ENCODE measurements at regions not wholly inside any gene's neighbourhood (a gene's known extent, or its start where the extent isn't known, plus 50 kb on each side); places are given as distances from the start of the nearest gene placed in this dataset.

- POLR2A ChIA-PET = interaction anchor here (0.6 kb wide), 1 partner anchor 136 kb away, joined by 3 read pairs; no protein-coding TSS in a partner anchor
- CTCF ChIA-PET = no interaction called here
- H3K27me3 Mint-ChIP-seq = peaks cover 53% of the 10 kb centered on the region
- no peak overlapping the region for H3K27ac Mint-ChIP-seq
- no peaks in the 10 kb centered on the region for H3K4me1 Mint-ChIP-seq
- intact Hi-C loops (cut with micrococcal nuclease) = no loop called here
- H3K4me3 Mint-ChIP-seq = no peak overlapping the region
- no peak for TF ChIP-seq CTCF (IDR thresholded peaks at IDR 0.05)
- peaks cover 10% of the 10 kb centered on the region for H3K9me3 Mint-ChIP-seq
- ATAC-seq (ENCODE audit: low read depth) = no peak
- peaks cover 2% of the 10 kb centered on the region for H3K36me3 Mint-ChIP-seq (ENCODE audit: low read depth)
- DNase-seq = no peak
Observed at GRCh38 chr15:79635149-79635771, 203.1 kb downstream of the MINAR1 start.

GRCh38 chr15:79635897-79636561 lies 203.9 kb downstream of the MINAR1 start:
- peaks cover 10% of the 10 kb centered on the region for H3K9me3 Mint-ChIP-seq
- ChIA-PET POLR2A (no interaction called here), CTCF (no interaction called here)
- intact Hi-C loops (cut with micrococcal nuclease) = no loop called here
- no peaks in the 10 kb centered on the region for H3K4me1 Mint-ChIP-seq
- DNase-seq (no peak), ATAC-seq (ENCODE audit: low read depth) (no peak)
- TF ChIP-seq CTCF (IDR thresholded peaks at IDR 0.05) = no peak
- peaks cover 2% of the 10 kb centered on the region for H3K36me3 Mint-ChIP-seq (ENCODE audit: low read depth)
- no peak overlapping the region for H3K27ac Mint-ChIP-seq
- H3K4me3 Mint-ChIP-seq = no peak overlapping the region
- H3K27me3 Mint-ChIP-seq = peaks cover 46% of the 10 kb centered on the region

- H3K36me3 Mint-ChIP-seq (ENCODE audit: low read depth) = no peaks in the 10 kb centered on the region
- no peak for ATAC-seq (ENCODE audit: low read depth)
- POLR2A ChIA-PET = no interaction called here
- TF ChIP-seq CTCF (IDR thresholded peaks at IDR 0.05) = no peak
- peaks cover 37% of the 10 kb centered on the region for H3K27me3 Mint-ChIP-seq
- H3K4me3 Mint-ChIP-seq = no peak overlapping the region
- CTCF ChIA-PET = no interaction called here
- H3K9me3 Mint-ChIP-seq = peaks cover 10% of the 10 kb centered on the region
- no peak for DNase-seq
- intact Hi-C loops (cut with micrococcal nuclease) = no loop called here
- no peaks in the 10 kb centered on the region for H3K4me1 Mint-ChIP-seq
- no peak overlapping the region for H3K27ac Mint-ChIP-seq
Observed at GRCh38 chr15:79640206-79640605, 208.1 kb downstream of the MINAR1 start.

DNA sequence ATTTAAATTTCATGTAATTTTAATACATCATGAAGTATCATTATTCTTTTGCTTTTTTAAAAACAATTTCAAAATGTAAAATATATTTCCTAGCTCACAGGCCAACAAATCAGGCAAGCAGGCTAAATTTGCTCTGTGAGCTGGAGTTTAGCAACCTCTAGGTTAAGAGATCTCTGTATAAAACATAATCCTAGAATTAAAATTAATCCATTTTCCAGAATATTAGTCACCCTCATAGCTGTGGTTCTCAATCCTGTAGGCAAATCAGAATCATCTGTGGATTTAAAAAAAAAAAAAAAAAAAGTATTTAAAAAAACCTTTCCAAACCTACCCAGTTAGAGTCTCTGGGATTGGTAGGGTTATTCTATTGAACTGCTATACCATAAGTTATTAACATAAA lies 209.7 kb downstream of the MINAR1 start:
- H3K36me3 Mint-ChIP-seq (ENCODE audit: low read depth) = no peaks in the 10 kb centered on the region
- no peak for DNase-seq
- CTCF ChIA-PET = no interaction called here
- H3K9me3 Mint-ChIP-seq = peaks cover 14% of the 10 kb centered on the region
- POLR2A ChIA-PET = no interaction called here
- ATAC-seq (ENCODE audit: low read depth) = no peak
- H3K4me1 Mint-ChIP-seq = no peaks in the 10 kb centered on the region
- intact Hi-C loops (cut with micrococcal nuclease) = no loop called here
- H3K27me3 Mint-ChIP-seq = peaks cover 30% of the 10 kb centered on the region
- H3K4me3 Mint-ChIP-seq = no peak overlapping the region
- TF ChIP-seq CTCF (IDR thresholded peaks at IDR 0.05) = no peak
- H3K27ac Mint-ChIP-seq = no peak overlapping the region

GRCh38 chr15:79643393-79643792 lies 211.3 kb downstream of the MINAR1 start:
- no peaks in the 10 kb centered on the region for H3K36me3 Mint-ChIP-seq (ENCODE audit: low read depth)
- peaks cover 16% of the 10 kb centered on the region for H3K9me3 Mint-ChIP-seq
- peaks cover 19% of the 10 kb centered on the region for H3K27me3 Mint-ChIP-seq
- TF ChIP-seq CTCF (IDR thresholded peaks at IDR 0.05) = no peak
- ATAC-seq (ENCODE audit: low read depth) (no peak), DNase-seq (no peak)
- H3K4me3 Mint-ChIP-seq = no peak overlapping the region
- intact Hi-C loops (cut with micrococcal nuclease) = no loop called here
- ChIA-PET POLR2A (no interaction called here), CTCF (no interaction called here)
- no peak overlapping the region for H3K27ac Mint-ChIP-seq
- H3K4me1 Mint-ChIP-seq = no peaks in the 10 kb centered on the region
